22Rv1 (cell line): ENCODE measurements at regions not wholly inside any gene's neighbourhood (a gene's known extent, or its start where the extent isn't known, plus 50 kb on each side); places are given as distances from the start of the nearest gene placed in this dataset.

ENCODE experiments used
- ZFX ChIP-seq: fragments of 450-650 bp; IDR thresholded peaks from 2 replicates; pipeline ENCODE4 v1.6.1; 2017; ENCODE audit warnings: antibody characterized with exemption, borderline replicate concordance
- TF ChIP-seq, protein P1 (sequence below): fragments of 450-650 bp; IDR thresholded peaks from 2 replicates; pipeline ENCODE4 v1.5.1; 2017; ENCODE audit warnings: mild to moderate bottlenecking

DNA sequence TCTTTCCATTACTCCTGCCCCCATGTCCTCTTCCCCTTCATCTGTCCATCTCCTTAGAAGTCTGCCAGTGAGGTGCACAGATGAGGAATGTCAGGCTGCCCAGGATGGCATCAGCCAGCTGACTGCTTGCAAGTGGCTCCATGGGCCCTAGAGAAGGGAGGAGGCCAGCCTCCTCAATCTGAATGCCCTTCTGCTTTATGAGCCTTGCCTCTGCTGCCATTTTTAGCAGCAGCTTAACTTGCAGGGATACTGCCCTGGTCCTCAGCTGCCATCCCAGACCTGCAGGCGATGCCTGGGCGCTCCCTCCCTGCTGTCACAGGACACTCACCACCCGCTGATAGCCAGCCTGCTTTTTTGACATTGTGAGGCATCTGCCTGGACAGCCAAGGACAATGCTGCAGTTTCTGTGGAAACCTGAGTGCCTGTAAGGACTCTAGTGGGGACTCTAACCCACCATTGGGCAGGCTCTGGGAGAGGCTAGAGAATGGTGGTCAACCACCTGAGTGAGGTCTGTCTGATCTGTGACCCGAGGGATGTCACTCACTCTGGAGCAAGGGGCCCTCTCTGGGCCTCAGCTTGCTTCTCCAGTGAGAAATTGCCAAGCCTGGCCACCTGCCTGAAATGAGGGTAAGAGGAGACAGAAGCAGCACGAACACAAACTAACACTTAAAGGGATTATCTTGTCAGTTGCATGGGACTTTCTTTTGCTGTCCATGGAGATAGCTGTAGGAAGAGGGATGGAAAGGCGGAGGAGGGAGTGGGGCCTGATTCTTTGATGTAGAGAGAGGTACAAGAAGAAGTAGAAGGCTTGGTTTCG, 185.0 kb downstream of the MIS18A start:
- TF ChIP-seq, protein P1, sequence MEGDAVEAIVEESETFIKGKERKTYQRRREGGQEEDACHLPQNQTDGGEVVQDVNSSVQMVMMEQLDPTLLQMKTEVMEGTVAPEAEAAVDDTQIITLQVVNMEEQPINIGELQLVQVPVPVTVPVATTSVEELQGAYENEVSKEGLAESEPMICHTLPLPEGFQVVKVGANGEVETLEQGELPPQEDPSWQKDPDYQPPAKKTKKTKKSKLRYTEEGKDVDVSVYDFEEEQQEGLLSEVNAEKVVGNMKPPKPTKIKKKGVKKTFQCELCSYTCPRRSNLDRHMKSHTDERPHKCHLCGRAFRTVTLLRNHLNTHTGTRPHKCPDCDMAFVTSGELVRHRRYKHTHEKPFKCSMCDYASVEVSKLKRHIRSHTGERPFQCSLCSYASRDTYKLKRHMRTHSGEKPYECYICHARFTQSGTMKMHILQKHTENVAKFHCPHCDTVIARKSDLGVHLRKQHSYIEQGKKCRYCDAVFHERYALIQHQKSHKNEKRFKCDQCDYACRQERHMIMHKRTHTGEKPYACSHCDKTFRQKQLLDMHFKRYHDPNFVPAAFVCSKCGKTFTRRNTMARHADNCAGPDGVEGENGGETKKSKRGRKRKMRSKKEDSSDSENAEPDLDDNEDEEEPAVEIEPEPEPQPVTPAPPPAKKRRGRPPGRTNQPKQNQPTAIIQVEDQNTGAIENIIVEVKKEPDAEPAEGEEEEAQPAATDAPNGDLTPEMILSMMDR = no peak
- TF ChIP-seq ZFX = no peak
